GM23248 (cell line): ENCODE measurements at regions not wholly inside any gene's neighbourhood (a gene's known extent, or its start where the extent isn't known, plus 50 kb on each side); places are given as distances from the start of the nearest gene placed in this dataset.

Experiments used
- EZH2 ChIP-seq: fragments of 200-600 bp; sonication (generic); IDR thresholded peaks from 2 replicates; pipeline ENCODE4 v1.6.1; 2018; ENCODE audit warnings: antibody characterized with exemption, mild to moderate bottlenecking; ENCODE audit not compliant: insufficient read depth, poor library complexity, severe bottlenecking
- EZH2phosphoT487 ChIP-seq: fragments of 200-600 bp; sonication (generic); IDR thresholded peaks from 2 replicates; pipeline ENCODE4 v1.6.1; 2018; ENCODE audit warnings: antibody characterized with exemption, moderate library complexity, mild to moderate bottlenecking, low read depth; ENCODE audit not compliant: insufficient read depth

DNA sequence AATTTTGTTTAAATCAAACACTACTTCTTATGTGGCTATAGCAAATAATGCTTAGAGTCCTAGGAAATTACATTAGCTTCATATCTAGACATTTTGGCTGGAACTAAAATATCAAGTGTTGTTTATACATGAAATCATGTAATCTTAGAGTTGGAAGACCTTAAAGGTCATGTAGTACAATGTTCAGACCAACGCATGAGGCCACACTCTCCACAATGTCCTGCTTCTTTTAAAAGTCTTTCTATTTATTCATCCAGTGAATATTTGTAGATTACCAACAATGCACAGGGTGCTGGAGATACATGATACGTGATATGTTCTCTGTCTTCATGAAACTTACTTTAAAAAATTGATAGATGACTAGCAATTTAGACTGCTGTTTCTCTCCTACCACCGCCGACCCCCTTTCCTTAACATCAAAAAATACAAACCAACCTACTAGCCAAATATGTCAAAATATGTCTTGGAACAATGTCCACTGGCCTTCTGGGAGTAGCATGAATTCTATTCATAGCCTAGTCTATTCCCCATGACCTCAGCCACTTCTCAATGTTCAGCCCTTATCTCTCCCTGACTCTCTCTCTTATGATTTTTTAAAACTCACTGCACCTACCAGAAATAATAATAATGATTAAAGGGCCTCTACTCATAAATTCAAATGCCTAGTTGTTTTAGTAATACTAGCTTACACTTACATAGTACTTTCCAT, 59.5 kb upstream of the CAV2 start:
- TF ChIP-seq EZH2phosphoT487 (no peak), EZH2 (no peak)
